Erythroblast (primary cell): ENCODE measurements at regions not wholly inside any gene's neighbourhood (a gene's known extent, or its start where the extent isn't known, plus 50 kb on each side); places are given as distances from the start of the nearest gene placed in this dataset.

Experiments used
- GATA1 ChIP-seq: IDR thresholded peaks from 2 replicates; pipeline ENCODE4 v1.6.1; 2011; ENCODE audit warnings: low read depth, mild to moderate bottlenecking, control low read depth, low read length, moderate library complexity
- POLR2A ChIP-seq: IDR thresholded peaks from 2 replicates; pipeline ENCODE4 v1.6.1; 2011; ENCODE audit warnings: mild to moderate bottlenecking, low read length

GRCh38 chr12:124489220-124489619 is 78.2 kb downstream of the NCOR2 start:
- no peak for TF ChIP-seq POLR2A
- no peak for TF ChIP-seq GATA1
